Amniotic epithelial cell (primary cell): ENCODE measurements at regions not wholly inside any gene's neighbourhood (a gene's known extent, or its start where the extent isn't known, plus 50 kb on each side); places are given as distances from the start of the nearest gene placed in this dataset.

Source experiments
- DNase-seq: peaks from one replicate; pipeline ENCODE4 v3.0.0-alpha.2; 2010; ENCODE audit warnings: low read depth

- no peak for DNase-seq
These were observed 367.6 kb upstream of the LCORL start for GRCh38 chr4:18389115-18389514.

- DNase-seq: no peak
These were observed 366.5 kb upstream of the LCORL start for GRCh38 chr4:18388039-18388438.

- DNase-seq: no peak
These were observed 359.6 kb upstream of the LCORL start for GRCh38 chr4:18381186-18381585.

- DNase-seq: no peak
These were observed 348.0 kb upstream of the LCORL start for GRCh38 chr4:18369561-18369960.

- peak; percentile 27 for DNase-seq
These were observed 345.3 kb upstream of the LCORL start for GRCh38 chr4:18366892-18367291.

GRCh38 chr4:18366136-18366535 lies 344.6 kb upstream of the LCORL start:
- DNase-seq: no peak

GRCh38 chr4:18343581-18343980 lies 322.0 kb upstream of the LCORL start:
- no peak for DNase-seq

GRCh38 chr4:18342847-18343246 lies 321.3 kb upstream of the LCORL start:
- no peak for DNase-seq

- DNase-seq: no peak
These were observed 300.5 kb upstream of the LCORL start for GRCh38 chr4:18321956-18322530.

- DNase-seq: no peak
These were observed 297.9 kb upstream of the LCORL start for GRCh38 chr4:18319431-18319830.

- no peak for DNase-seq
These were observed 297.3 kb upstream of the LCORL start for GRCh38 chr4:18318682-18319388.

- DNase-seq: no peak
These were observed 293.2 kb upstream of the LCORL start for GRCh38 chr4:18314731-18315130.

GRCh38 chr4:18297684-18298083 lies 276.1 kb upstream of the LCORL start:
- no peak for DNase-seq

GRCh38 chr4:18296411-18296810 lies 274.9 kb upstream of the LCORL start:
- no peak for DNase-seq

- no peak for DNase-seq
These were observed 273.3 kb upstream of the LCORL start for GRCh38 chr4:18294846-18295245.

- no peak for DNase-seq
These were observed 272.5 kb upstream of the LCORL start for GRCh38 chr4:18294021-18294420.

- DNase-seq: no peak
These were observed 270.9 kb upstream of the LCORL start for GRCh38 chr4:18292411-18292810.

- DNase-seq: no peak
These were observed 270.4 kb upstream of the LCORL start for GRCh38 chr4:18291981-18292380.

- no peak for DNase-seq
These were observed 269.7 kb upstream of the LCORL start for GRCh38 chr4:18291256-18291655.

- no peak for DNase-seq
These were observed 263.8 kb upstream of the LCORL start for GRCh38 chr4:18285357-18285756.

- no peak for DNase-seq
These were observed 256.7 kb upstream of the LCORL start for GRCh38 chr4:18278244-18278643.

GRCh38 chr4:18262832-18263231 lies 241.3 kb upstream of the LCORL start:
- no peak for DNase-seq

- DNase-seq: no peak
These were observed 230.5 kb upstream of the LCORL start for GRCh38 chr4:18252052-18252451.

- no peak for DNase-seq
These were observed 229.0 kb upstream of the LCORL start for GRCh38 chr4:18250564-18250963.
